ENCODE measurements at regions not wholly inside any gene's neighbourhood (a gene's known extent, or its start where the extent isn't known, plus 50 kb on each side); places are given as distances from the start of the nearest gene placed in this dataset.

DNA sequence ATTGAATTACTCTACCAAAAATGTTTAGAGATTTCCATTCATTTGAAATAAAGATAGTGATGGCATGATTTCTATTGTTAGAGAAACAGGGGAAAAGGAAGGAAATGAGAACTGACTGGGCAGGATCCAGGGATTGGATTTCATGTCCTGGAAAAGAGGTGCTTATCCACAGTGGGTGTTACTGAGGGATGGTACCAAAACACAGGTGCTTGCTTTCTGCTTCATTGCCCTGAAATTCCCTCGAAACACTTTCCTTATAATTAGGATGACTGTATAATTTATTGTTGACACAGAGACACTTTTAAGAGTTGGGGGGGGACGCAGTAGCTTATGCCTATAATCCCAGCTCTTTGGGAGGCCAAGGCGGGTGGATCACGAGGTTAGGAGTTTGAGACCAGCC lies 185.0 kb upstream of the KCNK2 start:
- TF ChIP-seq, protein P1, sequence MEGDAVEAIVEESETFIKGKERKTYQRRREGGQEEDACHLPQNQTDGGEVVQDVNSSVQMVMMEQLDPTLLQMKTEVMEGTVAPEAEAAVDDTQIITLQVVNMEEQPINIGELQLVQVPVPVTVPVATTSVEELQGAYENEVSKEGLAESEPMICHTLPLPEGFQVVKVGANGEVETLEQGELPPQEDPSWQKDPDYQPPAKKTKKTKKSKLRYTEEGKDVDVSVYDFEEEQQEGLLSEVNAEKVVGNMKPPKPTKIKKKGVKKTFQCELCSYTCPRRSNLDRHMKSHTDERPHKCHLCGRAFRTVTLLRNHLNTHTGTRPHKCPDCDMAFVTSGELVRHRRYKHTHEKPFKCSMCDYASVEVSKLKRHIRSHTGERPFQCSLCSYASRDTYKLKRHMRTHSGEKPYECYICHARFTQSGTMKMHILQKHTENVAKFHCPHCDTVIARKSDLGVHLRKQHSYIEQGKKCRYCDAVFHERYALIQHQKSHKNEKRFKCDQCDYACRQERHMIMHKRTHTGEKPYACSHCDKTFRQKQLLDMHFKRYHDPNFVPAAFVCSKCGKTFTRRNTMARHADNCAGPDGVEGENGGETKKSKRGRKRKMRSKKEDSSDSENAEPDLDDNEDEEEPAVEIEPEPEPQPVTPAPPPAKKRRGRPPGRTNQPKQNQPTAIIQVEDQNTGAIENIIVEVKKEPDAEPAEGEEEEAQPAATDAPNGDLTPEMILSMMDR (IDR thresholded peaks at IDR 0.05; ENCODE audit: low read depth, low read length): no peak
- TF ChIP-seq POLR2A (IDR thresholded peaks at IDR 0.05; ENCODE audit: extremely low read depth, insufficient read length): no peak
- TF ChIP-seq, protein P2, sequence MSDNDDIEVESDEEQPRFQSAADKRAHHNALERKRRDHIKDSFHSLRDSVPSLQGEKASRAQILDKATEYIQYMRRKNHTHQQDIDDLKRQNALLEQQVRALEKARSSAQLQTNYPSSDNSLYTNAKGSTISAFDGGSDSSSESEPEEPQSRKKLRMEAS (IDR thresholded peaks at IDR 0.05; ENCODE audit: low read depth, low read length): no peak
